Ishikawa (cell line): ENCODE measurements at regions not wholly inside any gene's neighbourhood (a gene's known extent, or its start where the extent isn't known, plus 50 kb on each side); places are given as distances from the start of the nearest gene placed in this dataset.

Experiments
- CEBPB ChIP-seq: IDR thresholded peaks from 2 replicates; pipeline ENCODE4 v1.6.1; 2012
- CREB1 ChIP-seq: IDR thresholded peaks from 2 replicates; pipeline ENCODE4 v1.6.1; 2012; ENCODE audit warnings: low read depth
- EGR1 ChIP-seq: IDR thresholded peaks from 2 replicates; pipeline ENCODE4 v1.6.1; 2012
- EP300 ChIP-seq: IDR thresholded peaks from 2 replicates; pipeline ENCODE4 v1.6.1; 2012; ENCODE audit warnings: borderline replicate concordance
- FOXM1 ChIP-seq: IDR thresholded peaks from 2 replicates; pipeline ENCODE4 v1.6.1; 2012; ENCODE audit warnings: low read depth, borderline replicate concordance
- MAX ChIP-seq: IDR thresholded peaks from 2 replicates; pipeline ENCODE4 v1.6.1; 2012
- NFIC ChIP-seq: IDR thresholded peaks from 2 replicates; pipeline ENCODE4 v1.6.1; 2012
- RAD21 ChIP-seq: IDR thresholded peaks from 2 replicates; pipeline ENCODE4 v1.6.1; 2012; ENCODE audit warnings: low read depth
- REST ChIP-seq: IDR thresholded peaks from 2 replicates; pipeline ENCODE4 v1.6.1; 2012; ENCODE audit warnings: low read depth, mild to moderate bottlenecking
- TAF1 ChIP-seq: IDR thresholded peaks from 2 replicates; pipeline ENCODE4 v1.6.1; 2012; ENCODE audit warnings: low read depth, mild to moderate bottlenecking
- TCF12 ChIP-seq: IDR thresholded peaks from 2 replicates; pipeline ENCODE4 v1.6.1; 2012; ENCODE audit warnings: low read depth
- TEAD4 ChIP-seq: IDR thresholded peaks from 2 replicates; pipeline ENCODE4 v1.6.1; 2012
- USF1 ChIP-seq: IDR thresholded peaks from 2 replicates; pipeline ENCODE4 v1.6.1; 2012
- YY1 ChIP-seq: IDR thresholded peaks from 2 replicates; pipeline ENCODE4 v1.6.1; 2012; ENCODE audit warnings: low read depth
- ZBTB7A ChIP-seq: IDR thresholded peaks from 2 replicates; pipeline ENCODE4 v1.6.1; 2012; ENCODE audit warnings: low read depth

GRCh38 chr5:67290655-67291054, 94.1 kb upstream of the CD180 start:
- TF ChIP-seq TAF1 = no peak
- TF ChIP-seq TEAD4 = no peak
- TF ChIP-seq ZBTB7A = no peak
- TF ChIP-seq CEBPB = no peak
- TF ChIP-seq MAX = no peak
- no peak for TF ChIP-seq TCF12
- no peak for TF ChIP-seq FOXM1
- no peak for TF ChIP-seq EP300
- no peak for TF ChIP-seq REST
- no peak for TF ChIP-seq CREB1
- no peak for TF ChIP-seq NFIC
- TF ChIP-seq YY1 = no peak

GRCh38 chr5:67289763-67290521, 93.3 kb upstream of the CD180 start:
- TF ChIP-seq TEAD4 = no peak
- no peak for TF ChIP-seq CEBPB
- no peak for TF ChIP-seq NFIC
- no peak for TF ChIP-seq USF1
- TF ChIP-seq EP300 = no peak
- no peak for TF ChIP-seq MAX
- TF ChIP-seq FOXM1 = no peak
- no peak for TF ChIP-seq TAF1
- no peak for TF ChIP-seq RAD21
- TF ChIP-seq ZBTB7A = no peak
- no peak for TF ChIP-seq YY1
- TF ChIP-seq EGR1 = no peak
- no peak for TF ChIP-seq REST
- no peak for TF ChIP-seq CREB1
- no peak for TF ChIP-seq TCF12

- no peak for TF ChIP-seq EP300
- no peak for TF ChIP-seq CREB1
- no peak for TF ChIP-seq REST
These were observed 91.1 kb upstream of the CD180 start for GRCh38 chr5:67287510-67288268.

- TF ChIP-seq EGR1 (no peak), CEBPB (no peak), EP300 (no peak), MAX (no peak), TAF1 (no peak), NFIC (no peak), TEAD4 (no peak)
These were observed 89.4 kb upstream of the CD180 start for GRCh38 chr5:67286006-67286405.
